NCI-H774 (cell line): ENCODE measurements at regions not wholly inside any gene's neighbourhood (a gene's known extent, or its start where the extent isn't known, plus 50 kb on each side); places are given as distances from the start of the nearest gene placed in this dataset.

ENCODE experiments used
- DNase-seq: peaks from one replicate; lab custom pipeline; 2025; lab: John Stamatoyannopoulos, UW

DNA sequence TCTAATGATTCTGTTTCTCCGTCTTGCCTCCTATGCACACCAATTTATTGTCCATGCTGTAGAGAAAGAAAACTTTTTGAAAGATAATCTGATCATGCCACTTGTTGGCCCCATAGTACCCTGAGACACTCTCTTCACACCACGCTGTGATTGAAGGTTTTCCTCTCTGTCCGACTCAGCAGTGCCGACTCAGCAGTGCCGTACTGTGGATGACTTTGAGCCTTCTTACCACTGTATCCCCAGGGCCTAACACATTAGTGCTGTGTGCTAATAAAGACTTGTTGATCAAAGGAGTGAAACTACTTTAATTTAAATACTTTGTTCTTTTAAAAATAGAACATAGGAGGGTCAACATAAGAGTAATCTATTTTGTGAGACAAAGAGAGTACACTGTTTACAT is 429.6 kb downstream of the KLF12 start:
- DNase-seq, result no peak

DNA sequence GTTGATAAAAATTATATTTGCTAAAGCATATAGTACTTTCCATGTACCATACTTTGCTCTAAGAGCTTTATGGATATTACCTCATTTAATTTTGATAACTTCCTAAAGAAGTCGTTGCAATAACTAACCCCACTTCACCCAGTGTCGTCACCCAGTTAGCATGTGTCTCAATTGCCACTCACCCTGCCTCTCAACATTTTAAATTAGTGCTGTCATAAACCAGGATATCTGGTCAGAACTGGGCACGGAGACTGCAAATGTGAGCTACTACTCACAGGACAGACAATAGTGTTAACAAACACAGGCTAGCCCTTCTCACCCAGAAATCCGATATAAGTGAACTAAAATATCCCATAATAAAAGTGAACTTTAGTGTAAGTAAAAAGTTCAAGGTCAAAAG is 430.6 kb downstream of the KLF12 start:
- no peak for DNase-seq

- no peak for DNase-seq
Observed at GRCh38 chr13:73702419-73703071, 431.7 kb downstream of the KLF12 start.

- no peak for DNase-seq
Observed at GRCh38 chr13:73701160-73701559, 433.0 kb downstream of the KLF12 start.

DNA sequence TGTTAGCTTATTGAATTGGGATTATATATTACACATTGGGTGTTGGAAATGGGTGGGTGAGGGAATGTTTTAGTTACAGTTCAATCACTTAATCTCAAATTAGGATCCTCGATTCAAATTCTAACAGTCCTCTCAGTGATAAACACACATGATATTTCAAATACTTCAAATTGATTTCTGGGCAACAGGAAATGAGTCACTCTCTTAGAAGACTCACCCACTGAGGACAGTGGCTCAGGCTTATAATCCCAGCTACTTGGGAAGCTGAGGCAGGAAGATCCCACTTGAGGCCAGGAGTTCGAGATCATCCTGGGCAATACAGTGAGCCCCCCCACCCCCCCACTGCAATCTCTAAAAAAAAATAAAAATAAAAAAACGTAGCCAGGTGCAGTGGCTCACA is 435.3 kb downstream of the KLF12 start:
- DNase-seq, result no peak

DNA sequence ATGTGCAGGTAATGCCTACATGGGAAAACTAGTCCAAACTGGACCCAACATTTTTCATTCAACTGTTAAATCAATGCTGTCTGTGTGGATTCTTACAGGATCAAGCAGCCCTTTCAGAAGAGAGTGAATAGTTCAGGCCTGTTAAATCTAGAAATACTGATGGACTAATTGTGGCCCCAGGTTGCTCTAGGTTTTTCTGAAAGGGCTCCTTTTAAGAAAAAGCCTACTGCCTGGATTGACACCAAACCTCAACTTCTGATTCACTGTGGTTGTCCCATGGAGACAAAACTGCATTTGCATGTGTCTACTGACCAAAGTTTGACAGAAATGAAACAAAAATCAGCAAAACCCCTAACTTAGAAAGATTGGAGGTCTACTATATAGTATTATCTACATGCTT is 437.0 kb downstream of the KLF12 start:
- no peak for DNase-seq

DNA sequence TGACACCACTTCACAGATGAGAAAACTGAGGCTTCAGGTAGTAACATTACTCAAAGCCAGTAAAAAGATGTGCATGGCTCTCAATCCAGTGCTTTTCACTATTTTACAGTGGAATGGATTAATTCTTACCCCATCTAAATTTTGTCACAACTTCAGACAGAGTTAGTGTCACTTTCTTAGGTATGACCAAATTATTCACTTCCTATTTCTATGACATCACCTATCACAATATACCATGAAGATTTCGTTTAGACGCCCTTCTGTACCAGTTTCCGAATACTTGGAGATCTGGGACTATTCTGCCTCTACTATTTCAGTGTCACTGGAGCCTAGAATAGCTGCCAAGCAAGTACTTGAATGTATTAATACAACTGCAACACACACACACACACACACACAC is 437.5 kb downstream of the KLF12 start:
- no peak for DNase-seq

DNA sequence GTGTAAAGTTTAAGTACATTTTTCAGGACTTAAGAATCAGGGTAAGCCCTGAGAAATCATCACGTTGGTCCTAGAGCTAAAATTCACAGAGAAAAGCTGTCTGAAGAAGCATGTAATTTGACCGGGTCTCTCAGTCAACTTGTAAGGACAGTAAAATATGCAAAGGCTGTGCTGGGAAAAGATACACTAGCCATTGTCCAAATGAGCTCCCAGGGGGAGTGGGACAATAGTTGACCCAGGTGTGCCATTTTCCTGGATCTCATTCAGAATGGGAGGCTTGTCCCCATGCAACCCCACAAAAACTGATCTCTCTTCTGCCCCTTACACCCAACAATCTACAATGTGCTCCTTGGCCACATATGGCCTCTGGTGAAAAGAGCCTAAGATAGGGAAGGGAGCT is 437.9 kb downstream of the KLF12 start:
- DNase-seq, result no peak

- no peak for DNase-seq
Observed at GRCh38 chr13:73695325-73695724, 438.9 kb downstream of the KLF12 start.

GRCh38 chr13:73693215-73693614 is 441.0 kb downstream of the KLF12 start:
- DNase-seq, result no peak

GRCh38 chr13:73691891-73692290 is 442.3 kb downstream of the KLF12 start:
- no peak for DNase-seq

DNA sequence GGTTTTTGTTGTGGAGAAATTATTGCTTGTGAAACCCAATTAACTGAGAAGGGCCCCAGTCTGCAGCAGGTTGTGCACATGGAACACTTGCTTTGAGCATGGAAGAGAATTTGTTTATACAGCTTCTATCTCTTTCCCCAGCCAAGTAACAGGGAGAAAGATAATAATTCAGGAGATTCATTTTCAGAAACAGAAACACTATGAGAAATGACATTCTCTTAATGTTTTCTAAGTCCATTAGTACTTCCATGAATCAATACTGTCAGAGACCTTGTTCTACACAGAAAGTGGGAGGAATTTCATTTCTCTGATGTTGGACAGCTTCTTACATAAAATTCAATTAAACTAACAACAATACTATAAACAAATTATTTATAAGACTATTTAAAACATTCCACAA is 446.3 kb downstream of the KLF12 start:
- DNase-seq, result no peak

- DNase-seq, result no peak
Observed at GRCh38 chr13:73687087-73687486, 447.1 kb downstream of the KLF12 start.

GRCh38 chr13:73684750-73685149 is 449.5 kb downstream of the KLF12 start:
- DNase-seq, result no peak

DNA sequence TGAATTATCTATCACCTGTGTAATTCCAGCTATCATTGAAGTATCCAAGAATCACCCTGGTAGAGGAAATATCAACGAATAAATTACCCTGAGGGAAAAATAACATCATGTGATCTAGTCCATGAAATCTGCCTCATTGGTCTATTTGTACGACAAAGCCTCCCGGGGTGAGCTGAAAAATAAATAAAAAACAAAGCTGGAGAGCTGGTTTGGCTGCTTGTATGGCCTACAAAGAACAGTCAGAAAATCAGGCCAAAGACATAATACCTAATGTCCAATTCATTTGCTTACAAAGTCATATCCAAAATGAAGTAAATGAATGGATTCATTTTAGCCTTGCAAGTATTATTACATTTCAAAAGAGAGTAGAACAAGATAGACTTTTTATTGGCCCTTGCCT is 449.9 kb downstream of the KLF12 start:
- DNase-seq, result no peak

DNA sequence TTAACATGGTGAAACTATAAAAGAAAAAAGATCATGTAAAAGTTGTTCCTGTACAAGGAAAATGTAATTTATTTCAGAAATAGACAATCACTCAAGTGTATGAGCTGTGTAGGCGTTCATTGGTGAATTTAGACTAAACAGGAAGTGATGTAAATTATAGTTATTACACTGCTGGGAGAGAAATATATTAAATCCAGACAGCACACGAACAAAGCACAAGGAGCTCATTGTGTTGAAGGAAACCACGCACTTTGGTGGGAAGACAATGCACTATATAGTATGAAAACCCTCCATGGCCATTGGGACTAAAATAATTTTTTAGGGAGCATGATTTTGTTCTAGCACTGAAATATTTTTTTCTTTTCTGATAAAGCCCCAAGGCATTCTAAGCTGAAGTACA is 450.5 kb downstream of the KLF12 start:
- DNase-seq, result no peak

DNA sequence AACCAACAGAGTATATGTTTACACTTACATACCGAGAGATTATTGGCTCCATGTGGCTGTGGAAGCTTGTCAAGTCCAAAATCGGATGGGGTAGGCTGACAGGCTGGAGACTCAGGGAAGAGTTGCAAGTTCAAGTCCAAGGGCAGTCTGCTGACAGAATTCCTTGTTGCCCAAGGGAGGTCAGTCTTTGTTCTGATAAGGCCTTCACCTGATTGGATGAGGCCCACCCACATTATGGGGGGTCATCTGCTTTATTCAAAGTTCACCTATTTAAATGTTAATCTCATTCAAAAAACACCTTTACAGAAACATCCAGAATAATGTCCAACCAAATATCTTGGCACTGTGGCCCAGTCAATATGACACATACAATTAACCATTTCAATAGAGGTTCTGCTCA is 452.4 kb downstream of the KLF12 start:
- no peak for DNase-seq

DNA sequence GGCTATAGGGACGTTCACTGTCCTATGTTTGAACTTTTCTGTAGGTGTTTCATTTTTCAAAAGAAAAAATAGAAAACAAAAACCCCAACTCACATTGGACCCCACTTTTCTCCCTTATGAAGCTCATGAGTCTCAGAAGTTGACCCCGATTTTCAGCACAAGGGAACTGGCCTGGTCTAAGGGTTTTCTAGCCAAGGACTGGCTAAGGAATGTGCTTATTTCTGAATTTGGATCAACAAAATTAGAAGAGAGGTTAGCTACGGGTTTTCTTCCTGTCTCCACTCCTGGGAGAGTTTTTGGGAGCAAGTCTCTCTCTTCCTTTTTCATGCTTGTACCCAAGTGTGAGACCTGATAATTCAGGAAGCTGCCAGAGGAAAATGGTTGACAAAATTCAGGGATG is 453.2 kb downstream of the KLF12 start:
- DNase-seq, result no peak

GRCh38 chr13:73677048-73677601 is 457.1 kb downstream of the KLF12 start:
- DNase-seq, result no peak

- DNase-seq, result no peak
Observed at GRCh38 chr13:73676550-73677047, 457.6 kb downstream of the KLF12 start.

- DNase-seq, result no peak
Observed at GRCh38 chr13:73675821-73676220, 458.4 kb downstream of the KLF12 start.

GRCh38 chr13:73674570-73674969 is 459.6 kb downstream of the KLF12 start:
- DNase-seq, result no peak

DNA sequence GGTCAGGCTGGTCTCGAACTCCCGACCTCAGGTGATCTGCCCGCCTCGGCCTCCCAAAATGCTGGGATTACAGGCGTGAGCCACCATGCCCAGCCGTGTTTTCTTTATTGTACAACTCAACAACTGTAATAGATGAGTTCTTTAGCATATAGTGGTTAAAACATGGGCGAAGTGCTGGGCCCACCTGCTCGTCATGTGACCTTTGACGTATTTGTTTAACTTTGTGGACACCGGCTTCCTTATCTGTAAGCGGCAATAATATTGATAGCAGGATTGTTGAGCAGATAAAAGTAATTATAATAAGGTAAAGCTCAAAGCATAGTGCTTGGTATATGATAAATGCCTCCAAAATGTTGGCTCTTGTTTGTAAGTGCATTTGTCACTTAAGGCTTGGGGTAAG is 460.3 kb downstream of the KLF12 start:
- no peak for DNase-seq

GRCh38 chr13:73672492-73672891 is 461.7 kb downstream of the KLF12 start:
- DNase-seq, result no peak
